ENCODE measurements at regions not wholly inside any gene's neighbourhood (a gene's known extent, or its start where the extent isn't known, plus 50 kb on each side); places are given as distances from the start of the nearest gene placed in this dataset.

GRCh38 chr1:56052041-56052440, 527.3 kb downstream of the PLPP3 start:
- no peak overlapping the region for H3K4me3 ChIP-seq (ENCODE audit: low read depth, low read length)
- DNase-seq (ENCODE audit: low read depth, low spot score): no peak
- POLR2A ChIA-PET: no interaction called here
- no peak for TF ChIP-seq CTCF (IDR thresholded peaks at IDR 0.05; ENCODE audit: insufficient read depth, low read length, missing control alignments)
- CTCF ChIA-PET: no interaction called here

GRCh38 chr1:56050911-56051310, 528.5 kb downstream of the PLPP3 start:
- ChIA-PET CTCF (no interaction called here), POLR2A (no interaction called here)
- no peak for TF ChIP-seq CTCF (IDR thresholded peaks at IDR 0.05; ENCODE audit: insufficient read depth, low read length, missing control alignments)
- DNase-seq (ENCODE audit: low read depth, low spot score): no peak
- H3K4me3 ChIP-seq (ENCODE audit: low read depth, low read length): no peak overlapping the region

GRCh38 chr1:56045477-56045876, 533.9 kb downstream of the PLPP3 start:
- POLR2A ChIA-PET: no interaction called here
- no peak for DNase-seq (ENCODE audit: low read depth, low spot score)
- H3K4me3 ChIP-seq (ENCODE audit: low read depth, low read length): no peak overlapping the region
- CTCF ChIA-PET: interaction anchor here (1.4 kb wide), 1 partner anchor 12 kb away, joined by 3 read pairs; no protein-coding TSS in a partner anchor
- no peak for TF ChIP-seq CTCF (IDR thresholded peaks at IDR 0.05; ENCODE audit: insufficient read depth, low read length, missing control alignments)

GRCh38 chr1:56045062-56045461, 534.3 kb downstream of the PLPP3 start:
- no peak overlapping the region for H3K4me3 ChIP-seq (ENCODE audit: low read depth, low read length)
- CTCF ChIA-PET: no interaction called here
- no peak for TF ChIP-seq CTCF (IDR thresholded peaks at IDR 0.05; ENCODE audit: insufficient read depth, low read length, missing control alignments)
- POLR2A ChIA-PET: no interaction called here
- no peak for DNase-seq (ENCODE audit: low read depth, low spot score)

GRCh38 chr1:56036479-56036878, 542.9 kb downstream of the PLPP3 start:
- DNase-seq (ENCODE audit: low read depth, low spot score): no peak
- ChIA-PET POLR2A (no interaction called here), CTCF (no interaction called here)
- H3K4me3 ChIP-seq (ENCODE audit: low read depth, low read length): no peak overlapping the region
- no peak for TF ChIP-seq CTCF (IDR thresholded peaks at IDR 0.05; ENCODE audit: insufficient read depth, low read length, missing control alignments)

GRCh38 chr1:56034847-56035481, 544.4 kb downstream of the PLPP3 start:
- ChIA-PET POLR2A (no interaction called here), CTCF (no interaction called here)
- H3K4me3 ChIP-seq (ENCODE audit: low read depth, low read length): no peak overlapping the region
- no peak for DNase-seq (ENCODE audit: low read depth, low spot score)
- no peak for TF ChIP-seq CTCF (IDR thresholded peaks at IDR 0.05; ENCODE audit: insufficient read depth, low read length, missing control alignments)

Measured in AG04449 (cell line).